Transverse colon (tissue), 3 donors: ENCODE measurements at regions not wholly inside any gene's neighbourhood (a gene's known extent, or its start where the extent isn't known, plus 50 kb on each side); places are given as distances from the start of the nearest gene placed in this dataset.

Experiments
- POLR2A ChIP-seq: fragments of 450-650 bp; IDR thresholded peaks from one replicate; pipeline ENCODE4 v1.6.1; 2016; ENCODE audit warnings: antibody characterized with exemption, mild to moderate bottlenecking, moderate library complexity
- TF ChIP-seq, protein P1 (sequence below), 5 experiments: fragments of 200-600 bp in 3 of 5; fragments of 450-650 bp in 2 of 5; sonication (generic) in 3 of 5; IDR thresholded peaks; 1 replicate in 2 of 5; 2 replicates in 3 of 5; pipeline ENCODE4 v1.5.1; 2016 to 2017; ENCODE audit warnings: antibody characterized with exemption in 5 of 5, inconsistent platforms in 3 of 5, mild to moderate bottlenecking in 2 of 5, moderate library complexity in 1 of 5

DNA sequence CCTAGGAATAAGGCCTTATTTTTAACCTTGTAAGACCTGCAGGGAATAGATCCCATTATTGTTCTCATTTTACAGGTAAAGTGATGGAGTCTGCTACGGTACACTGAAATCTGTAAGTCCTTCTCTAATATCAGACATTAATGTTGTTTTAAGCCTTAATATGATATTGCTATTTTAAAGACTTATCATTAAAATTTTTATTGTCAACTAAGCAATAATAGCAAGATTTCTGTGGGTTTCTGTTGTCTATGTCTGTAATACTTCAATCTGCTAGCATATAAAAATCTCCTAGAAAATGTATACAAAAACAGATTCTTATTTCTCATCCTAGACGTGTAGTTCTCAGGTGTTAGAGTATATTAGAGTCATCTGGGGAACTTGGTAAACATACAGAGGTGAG, 317.5 kb upstream of the TENM4 start:
- TF ChIP-seq, protein P1, sequence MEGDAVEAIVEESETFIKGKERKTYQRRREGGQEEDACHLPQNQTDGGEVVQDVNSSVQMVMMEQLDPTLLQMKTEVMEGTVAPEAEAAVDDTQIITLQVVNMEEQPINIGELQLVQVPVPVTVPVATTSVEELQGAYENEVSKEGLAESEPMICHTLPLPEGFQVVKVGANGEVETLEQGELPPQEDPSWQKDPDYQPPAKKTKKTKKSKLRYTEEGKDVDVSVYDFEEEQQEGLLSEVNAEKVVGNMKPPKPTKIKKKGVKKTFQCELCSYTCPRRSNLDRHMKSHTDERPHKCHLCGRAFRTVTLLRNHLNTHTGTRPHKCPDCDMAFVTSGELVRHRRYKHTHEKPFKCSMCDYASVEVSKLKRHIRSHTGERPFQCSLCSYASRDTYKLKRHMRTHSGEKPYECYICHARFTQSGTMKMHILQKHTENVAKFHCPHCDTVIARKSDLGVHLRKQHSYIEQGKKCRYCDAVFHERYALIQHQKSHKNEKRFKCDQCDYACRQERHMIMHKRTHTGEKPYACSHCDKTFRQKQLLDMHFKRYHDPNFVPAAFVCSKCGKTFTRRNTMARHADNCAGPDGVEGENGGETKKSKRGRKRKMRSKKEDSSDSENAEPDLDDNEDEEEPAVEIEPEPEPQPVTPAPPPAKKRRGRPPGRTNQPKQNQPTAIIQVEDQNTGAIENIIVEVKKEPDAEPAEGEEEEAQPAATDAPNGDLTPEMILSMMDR (IDR thresholded peaks at IDR 0.05): no peak
- no peak for TF ChIP-seq POLR2A
